Lower lobe of right lung (tissue), 2 donors: ENCODE measurements at regions not wholly inside any gene's neighbourhood (a gene's known extent, or its start where the extent isn't known, plus 50 kb on each side); places are given as distances from the start of the nearest gene placed in this dataset.
"Not testable (repeated sequence)": the region's sequence is repeated elsewhere in the genome, so short reads cannot be mapped to it uniquely, and the experiment has no call there.

Source experiments
- ATAC-seq, 2 donors: fragments of 200-7000 bp; cut with Tn5 transposase; one replicate each; pipeline ENCODE4 v1.9.1; 2020 to 2022; ENCODE audit warnings: mild to moderate bottlenecking in 2 of 2, moderate library complexity in 2 of 2
- DNase-seq: peaks from one replicate; pipeline ENCODE4 v3.0.0-alpha.2; 2020
- H3K27ac ChIP-seq: fragments of 200-600 bp; one replicate; pipeline ENCODE4 v1.8.0; 2022
- H3K27me3 ChIP-seq: fragments of 200-600 bp; one replicate; pipeline ENCODE4 v1.8.0; 2022; ENCODE audit warnings: low read depth
- H3K36me3 ChIP-seq: fragments of 200-600 bp; one replicate; pipeline ENCODE4 v1.8.0; 2022; ENCODE audit warnings: mild to moderate bottlenecking
- H3K4me1 ChIP-seq: fragments of 200-600 bp; one replicate; pipeline ENCODE4 v1.8.0; 2022
- H3K4me3 ChIP-seq: fragments of 200-600 bp; one replicate; pipeline ENCODE4 v1.8.0; 2022; ENCODE audit warnings: mild to moderate bottlenecking
- H3K9me3 ChIP-seq: fragments of 200-600 bp; one replicate; pipeline ENCODE4 v1.8.0; 2022
- CTCF ChIP-seq: fragments of 200-600 bp; IDR thresholded peaks from one replicate; pipeline ENCODE4 v1.8.0; 2022; ENCODE audit warnings: antibody characterized with exemption, mild to moderate bottlenecking
- intact Hi-C: fragments of 100-400 bp; cut with DNase I; formaldehyde crosslinking; loops from one replicate; pipeline ENCODE4 v1.11.0; 2022
- donor health status: DM: no; HTN: yes; CAD: no; lungs with severe emphysema.

GRCh38 chr5:130845049-130845765 is 319.8 kb downstream of the HINT1 start:
- Histone ChIP-seq H3K27ac (no peak overlapping the region), H3K4me3 (no peak overlapping the region), H3K9me3 (no peaks in the 10 kb centered on the region), H3K27me3 (no peaks in the 10 kb centered on the region), H3K36me3 (no peaks in the 10 kb centered on the region), H3K4me1 (no peaks in the 10 kb centered on the region)
- ATAC-seq (no peak), DNase-seq (no peak)
- TF ChIP-seq CTCF, result no peak
- intact Hi-C loops, result no loop called here

GRCh38 chr5:130836729-130837649 is 328.1 kb downstream of the HINT1 start:
- Histone ChIP-seq H3K4me1 (peaks cover 3% of the 10 kb centered on the region), H3K27me3 (no peaks in the 10 kb centered on the region), H3K36me3 (no peaks in the 10 kb centered on the region), H3K27ac (no peak overlapping the region), H3K4me3 (peak overlapping the region; percentile 41), H3K9me3 (no peaks in the 10 kb centered on the region)
- intact Hi-C loops, result no loop called here
- no peak for DNase-seq
- ATAC-seq, result peak in 1 of 2 donors; percentile 36
- no peak for TF ChIP-seq CTCF

GRCh38 chr5:130817598-130818384 is 347.3 kb downstream of the HINT1 start:
- DNase-seq, intact Hi-C loops, H3K36me3 ChIP-seq, H3K4me3 ChIP-seq, H3K27me3 ChIP-seq, ATAC-seq, H3K9me3 ChIP-seq, H3K4me1 ChIP-seq, H3K27ac ChIP-seq: not testable (repeated sequence)

GRCh38 chr5:130815246-130815645 is 349.8 kb downstream of the HINT1 start:
- no peaks in the 10 kb centered on the region for H3K9me3 ChIP-seq
- ATAC-seq (no peak), DNase-seq (no peak)
- intact Hi-C loops, result no loop called here
- no peaks in the 10 kb centered on the region for H3K36me3 ChIP-seq
- no peak for TF ChIP-seq CTCF
- H3K4me1 ChIP-seq, result no peaks in the 10 kb centered on the region
- H3K4me3 ChIP-seq, result no peak overlapping the region
- no peaks in the 10 kb centered on the region for H3K27me3 ChIP-seq
- no peak overlapping the region for H3K27ac ChIP-seq

- intact Hi-C loops, result no loop called here
- Histone ChIP-seq H3K27ac (no peak overlapping the region), H3K4me1 (no peaks in the 10 kb centered on the region), H3K9me3 (no peaks in the 10 kb centered on the region), H3K27me3 (no peaks in the 10 kb centered on the region), H3K4me3 (no peak overlapping the region), H3K36me3 (no peaks in the 10 kb centered on the region)
- ATAC-seq (no peak), DNase-seq (no peak)
- no peak for TF ChIP-seq CTCF
These were observed 356.4 kb downstream of the HINT1 start for GRCh38 chr5:130808691-130809090.
